HG02678 (cell line): ENCODE measurements at regions not wholly inside any gene's neighbourhood (a gene's known extent, or its start where the extent isn't known, plus 50 kb on each side); places are given as distances from the start of the nearest gene placed in this dataset.

Source experiments
- ATAC-seq: cut with Tn5 transposase; IDR thresholded peaks from one replicate; pipeline ENCODE4 v1.9.1; 2021; ENCODE audit warnings: mild to moderate bottlenecking, moderate library complexity; ENCODE audit not compliant: unreplicated experiment

DNA sequence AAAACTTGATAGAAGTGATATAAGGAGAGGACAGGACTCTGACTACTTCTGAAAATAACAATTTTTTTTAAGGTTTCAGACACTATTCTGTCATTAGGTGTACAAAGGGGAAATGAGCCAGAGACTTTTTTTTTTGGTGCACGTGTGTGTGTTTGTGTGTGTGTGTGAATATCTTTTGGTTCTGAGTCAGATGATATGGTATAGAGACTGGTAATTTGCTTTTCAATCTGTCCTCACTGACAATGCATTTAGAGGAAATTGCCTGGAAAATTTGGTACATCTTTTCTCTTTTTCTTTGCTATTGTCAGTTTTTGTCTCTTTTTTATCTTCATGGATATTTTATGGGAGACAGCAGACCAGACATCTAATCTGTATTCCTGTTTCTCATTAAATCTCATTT, 59.3 kb downstream of the DDIT4L start:
- no peak for ATAC-seq

DNA sequence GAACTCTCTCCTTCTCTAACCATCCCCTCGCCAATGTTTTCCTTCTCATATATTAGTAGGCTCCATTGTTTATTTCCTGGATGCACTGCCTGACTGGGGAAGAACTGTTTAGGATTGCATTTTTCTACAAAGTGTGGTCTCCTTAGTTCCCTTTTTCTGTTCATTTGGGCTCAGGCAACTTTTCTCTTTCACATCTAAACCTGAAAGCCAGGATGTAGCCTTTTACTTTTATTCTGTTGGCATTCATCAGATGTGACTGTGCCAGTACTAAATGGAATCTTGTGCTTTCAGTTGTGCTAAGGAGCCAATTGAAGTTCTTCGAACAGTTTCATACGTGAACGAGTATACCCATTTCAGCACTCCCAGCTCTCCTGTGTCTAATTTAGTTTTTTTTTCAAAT, 59.8 kb downstream of the DDIT4L start:
- ATAC-seq = no peak

DNA sequence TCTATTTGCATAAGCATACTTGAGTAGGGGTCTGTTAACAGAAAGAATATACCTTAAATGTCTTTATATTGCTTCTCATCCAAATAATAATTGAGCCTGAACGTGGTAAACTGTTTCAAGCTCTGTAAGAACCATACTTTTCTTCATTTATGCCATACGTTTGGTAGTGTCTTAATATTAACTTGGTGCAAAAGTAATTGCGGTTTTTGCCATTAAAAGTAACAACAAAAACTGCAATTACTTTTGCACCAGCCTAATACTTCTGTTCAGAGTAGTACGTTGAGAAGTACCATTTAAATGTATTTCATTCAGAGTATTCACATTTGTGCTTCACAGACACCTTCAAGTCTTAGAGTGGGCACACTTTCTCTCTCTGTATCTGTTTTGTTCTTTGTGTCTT, 60.5 kb downstream of the DDIT4L start:
- ATAC-seq = no peak

DNA sequence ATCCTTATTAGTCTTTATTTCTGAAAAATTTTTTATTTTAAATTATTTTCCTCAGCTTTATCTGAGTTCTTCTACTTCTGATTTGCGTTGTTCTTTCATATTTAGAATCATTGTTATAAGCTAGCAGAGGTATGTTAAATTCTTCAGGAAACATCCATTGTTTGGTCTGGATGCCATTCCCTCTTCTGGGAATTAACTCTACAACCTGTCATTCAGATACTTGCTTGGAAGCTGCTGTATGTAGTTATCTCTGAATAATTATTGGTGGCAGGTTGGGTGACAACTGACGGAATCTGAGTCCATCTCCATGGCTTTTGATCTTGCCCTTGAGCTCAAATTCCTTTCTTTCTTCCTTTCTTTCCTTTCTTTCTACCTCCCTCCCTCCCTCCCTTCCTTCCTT, 61.9 kb downstream of the DDIT4L start:
- ATAC-seq = no peak

DNA sequence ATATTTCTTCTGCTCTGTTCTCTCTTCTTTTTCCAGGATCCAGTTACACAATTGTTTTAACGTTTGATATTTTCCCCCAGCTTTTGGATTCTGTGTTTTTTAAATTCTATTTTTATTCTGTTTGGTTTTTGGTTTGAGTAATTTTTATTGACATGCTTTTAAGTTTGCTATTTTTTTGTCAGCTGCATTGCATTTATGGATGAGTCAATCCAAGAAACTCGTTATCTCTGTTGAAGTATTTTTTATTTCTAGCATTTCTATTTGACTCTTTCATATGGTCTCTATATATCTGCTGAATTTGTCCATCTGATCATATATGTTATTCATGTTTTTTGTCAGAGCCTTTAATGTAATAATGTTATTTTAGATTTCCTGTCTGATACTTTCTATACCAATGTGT, 65.6 kb downstream of the DDIT4L start:
- no peak for ATAC-seq

DNA sequence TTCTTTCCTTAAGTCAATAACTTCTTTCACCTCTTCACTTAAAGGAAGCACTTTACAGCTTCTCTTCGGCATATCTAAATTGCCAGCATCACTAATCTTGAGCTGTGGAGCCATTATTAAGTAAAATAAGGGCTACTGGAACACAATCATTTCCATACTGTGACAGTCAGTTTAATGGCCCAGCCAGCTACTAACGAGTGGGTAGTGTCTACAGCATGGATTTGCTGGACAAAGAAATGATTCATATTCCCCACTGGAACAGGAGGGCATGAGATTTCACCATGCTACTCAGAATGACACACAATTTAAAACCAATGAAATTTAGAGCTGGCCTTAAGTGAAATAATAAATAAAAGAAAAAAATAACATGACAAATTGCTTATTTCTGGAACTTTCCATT, 72.1 kb downstream of the DDIT4L start:
- ATAC-seq = no peak

DNA sequence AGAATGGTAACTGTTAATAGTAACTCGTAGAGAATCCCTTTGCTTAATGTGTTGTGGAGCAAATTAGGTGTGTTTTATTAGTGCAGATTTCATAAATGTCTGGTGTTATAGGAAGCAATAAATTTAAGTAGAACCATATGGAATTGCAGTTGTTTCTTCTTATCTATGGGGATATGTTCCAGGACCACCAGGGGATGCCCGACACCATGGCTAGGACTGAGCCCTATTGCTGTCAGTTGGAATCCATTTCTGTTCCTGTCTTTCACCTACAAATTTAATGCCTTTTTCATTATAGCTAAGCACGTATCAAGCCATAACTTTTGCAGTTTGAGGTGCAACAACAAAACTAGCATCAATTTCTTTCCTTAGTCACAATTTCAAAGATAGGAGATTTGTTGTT, 72.5 kb downstream of the DDIT4L start:
- no peak for ATAC-seq

DNA sequence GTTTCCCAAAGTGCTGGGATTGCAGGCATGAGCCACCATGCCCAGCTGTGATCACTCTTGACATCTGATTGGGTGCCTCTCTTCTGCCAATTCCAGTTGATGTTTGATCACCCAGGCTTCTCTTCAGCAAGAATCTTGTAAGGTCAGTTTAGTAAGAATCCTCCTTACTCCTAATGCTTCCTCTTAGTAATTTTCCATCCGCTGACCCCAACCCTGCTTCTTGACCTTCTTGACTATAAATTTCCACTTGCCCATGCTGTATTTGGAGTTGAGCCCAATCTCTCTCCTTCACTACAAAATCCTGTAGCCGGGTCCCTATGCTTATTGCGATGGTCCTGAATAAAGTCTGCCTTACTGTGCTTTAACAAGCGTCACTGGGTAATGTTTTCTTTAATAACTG, 75.4 kb downstream of the DDIT4L start:
- ATAC-seq = no peak

DNA sequence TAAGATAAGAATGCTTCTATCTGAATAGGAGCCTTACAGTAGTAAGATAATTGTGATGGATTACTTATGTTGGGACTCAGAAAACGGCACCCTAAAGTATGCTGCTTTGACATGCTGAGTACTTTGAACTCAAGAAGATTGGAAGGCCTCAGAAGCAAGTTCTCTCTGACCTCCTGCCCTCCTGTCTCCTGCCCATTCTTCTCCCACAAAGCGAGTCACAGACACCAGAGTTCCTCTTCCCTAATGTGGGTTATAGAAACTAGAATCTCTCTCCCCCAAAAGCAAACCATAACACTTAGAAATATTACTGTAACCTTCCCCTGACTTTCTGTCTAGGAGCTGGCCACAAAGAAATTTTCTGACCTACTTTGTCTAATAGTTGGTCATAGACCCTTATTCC, 76.5 kb downstream of the DDIT4L start:
- ATAC-seq = no peak

DNA sequence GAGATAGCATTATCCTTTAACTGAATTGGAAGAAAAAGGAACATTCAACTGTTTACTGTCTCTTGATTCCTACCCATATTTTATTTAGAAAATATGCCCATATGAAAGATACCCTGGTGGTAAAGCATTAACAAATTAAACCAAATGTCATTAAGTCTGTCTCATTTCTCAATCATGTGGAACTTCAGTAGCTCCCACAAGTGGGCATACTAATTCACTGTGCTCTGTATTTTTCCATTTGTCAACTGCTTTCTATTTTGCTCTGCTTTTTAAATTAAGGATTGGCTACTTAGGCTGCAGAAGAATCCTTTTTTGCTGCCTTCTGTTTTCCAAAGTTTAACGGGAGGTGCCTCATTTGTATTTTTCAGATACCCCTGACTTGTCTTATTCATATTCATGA, 77.2 kb downstream of the DDIT4L start:
- no peak for ATAC-seq

DNA sequence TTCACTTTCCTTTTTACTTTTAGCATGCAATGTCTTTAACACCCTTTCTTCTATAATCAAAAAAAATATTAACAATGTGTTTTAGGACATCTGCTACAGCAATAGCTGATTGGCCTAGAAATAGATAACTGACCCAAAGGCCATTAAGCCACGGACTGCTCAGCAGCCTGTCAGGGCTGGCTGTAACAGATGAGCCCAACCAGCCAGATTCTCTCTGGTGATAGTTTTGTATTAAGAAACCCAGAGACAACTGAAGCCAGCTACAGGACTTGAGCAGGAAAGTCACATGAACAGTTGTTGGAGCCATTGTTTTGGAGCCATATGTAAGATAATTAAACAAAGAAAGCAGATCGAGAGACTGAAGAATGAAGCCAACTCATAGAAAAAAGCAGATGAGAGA, 80.3 kb downstream of the DDIT4L start:
- ATAC-seq = no peak

DNA sequence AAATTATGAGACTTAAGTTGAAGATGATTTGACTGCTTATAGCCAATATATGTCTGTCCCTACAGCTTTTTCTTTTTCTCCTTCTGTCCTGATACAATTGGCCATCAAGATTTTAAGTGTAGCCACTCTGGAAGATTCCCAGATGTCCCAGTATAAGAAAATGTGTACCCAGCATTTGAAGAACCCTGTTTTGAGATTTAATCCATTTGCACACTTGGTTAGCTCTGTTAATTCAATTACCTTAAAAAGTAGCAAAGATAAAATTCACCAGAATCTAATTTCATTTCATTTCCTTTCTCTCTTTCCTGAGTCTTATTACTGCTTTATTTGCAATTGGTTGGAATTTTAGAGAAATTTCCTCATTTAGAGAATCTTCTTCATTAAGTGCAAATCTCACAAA, 81.4 kb downstream of the DDIT4L start:
- no peak for ATAC-seq

DNA sequence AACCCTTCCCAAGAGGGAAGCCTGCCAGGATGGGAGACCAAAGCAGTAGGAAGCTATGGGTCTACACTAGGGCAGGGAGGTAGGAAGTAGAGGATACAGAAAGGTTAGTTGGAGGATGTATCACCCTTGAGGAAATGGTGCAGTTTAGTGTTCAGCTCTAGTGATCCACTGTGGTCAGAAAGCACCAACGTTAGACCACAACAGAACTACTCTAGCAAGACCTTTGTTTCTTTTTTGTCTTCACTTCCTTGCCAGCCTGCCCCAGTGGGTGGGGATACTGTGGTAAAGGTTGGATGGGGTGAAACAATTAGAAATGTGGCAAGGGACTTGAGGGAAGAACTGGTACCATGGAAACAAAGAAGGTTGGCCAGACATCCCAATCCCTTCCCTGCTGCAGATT, 83.3 kb downstream of the DDIT4L start:
- ATAC-seq = peak; percentile 99

DNA sequence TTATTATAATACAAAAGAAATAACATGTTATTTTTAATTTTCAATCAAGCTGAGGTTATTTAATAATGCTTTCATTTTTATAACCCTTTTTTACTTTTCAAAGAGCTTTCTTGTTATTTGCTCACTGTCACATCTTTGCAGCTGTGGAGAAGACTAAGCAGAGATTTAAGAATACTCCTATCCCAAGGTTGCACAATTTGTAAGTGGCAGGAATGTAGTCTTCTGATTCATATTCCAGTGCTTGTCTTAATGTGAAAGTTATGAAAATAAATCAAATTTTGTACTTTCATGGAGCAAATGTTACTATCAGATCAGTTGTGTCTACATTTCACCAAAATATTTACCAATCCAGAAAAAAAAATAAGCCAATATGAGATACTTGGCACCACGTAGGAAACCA, 86.6 kb downstream of the DDIT4L start:
- ATAC-seq = no peak

DNA sequence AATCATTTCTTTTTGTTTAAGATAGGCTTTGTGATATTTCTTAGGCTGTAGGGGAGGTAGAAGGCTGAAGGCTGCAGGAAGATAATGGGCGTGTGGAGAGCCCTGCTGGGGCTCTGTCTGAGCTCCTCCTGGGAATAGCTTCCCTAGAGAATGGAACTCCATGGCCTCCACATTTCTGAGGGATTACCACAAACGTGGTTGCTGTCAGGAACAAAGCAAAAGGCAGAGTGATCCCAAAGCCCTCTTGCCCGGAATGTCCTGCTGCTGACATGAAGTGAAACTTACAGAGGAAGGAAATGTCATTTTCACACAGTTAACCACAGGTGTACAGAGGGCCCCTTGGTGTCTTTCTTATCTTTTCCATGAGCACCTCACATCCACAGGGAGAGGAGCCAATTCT, 89.3 kb downstream of the DDIT4L start:
- peak; percentile 62 for ATAC-seq

DNA sequence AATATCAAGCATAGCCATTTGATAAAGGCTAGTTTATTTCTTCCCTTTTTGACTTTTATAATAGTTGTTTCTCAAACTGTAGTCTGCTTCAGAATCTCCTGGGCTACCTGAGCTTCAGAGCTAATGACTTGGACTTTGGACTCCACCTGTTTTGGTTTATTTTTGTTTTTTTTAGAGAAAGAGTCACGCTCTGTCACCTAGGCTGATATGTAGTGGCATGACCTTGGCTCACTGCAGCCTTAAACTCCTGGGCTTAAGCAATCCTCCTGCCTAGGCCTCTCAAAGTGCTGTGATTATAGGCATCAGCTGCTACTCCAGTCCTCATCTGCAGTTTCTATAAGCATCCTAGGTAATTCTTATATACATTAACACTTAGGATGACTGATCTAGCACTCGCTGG, 90.5 kb downstream of the DDIT4L start:
- no peak for ATAC-seq

DNA sequence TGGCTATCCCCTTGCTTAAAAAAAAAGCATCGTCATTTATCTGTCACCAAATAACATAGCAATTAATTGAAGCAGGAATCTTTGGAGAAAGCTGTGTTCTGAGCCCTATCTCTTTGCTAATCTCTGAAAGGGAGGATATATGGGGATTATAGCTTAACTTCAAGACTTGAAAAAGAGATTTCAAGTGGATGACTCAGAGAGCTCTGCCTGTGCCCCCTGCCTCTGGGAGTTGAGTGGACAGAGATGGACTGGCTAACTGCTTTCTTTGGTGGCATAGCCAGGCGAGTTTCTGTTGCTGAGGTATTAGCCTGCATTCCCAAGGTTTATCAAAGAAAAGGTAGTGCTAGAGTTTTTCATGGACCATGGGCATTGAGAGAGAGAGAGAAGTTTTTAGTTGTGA, 91.6 kb downstream of the DDIT4L start:
- no peak for ATAC-seq

DNA sequence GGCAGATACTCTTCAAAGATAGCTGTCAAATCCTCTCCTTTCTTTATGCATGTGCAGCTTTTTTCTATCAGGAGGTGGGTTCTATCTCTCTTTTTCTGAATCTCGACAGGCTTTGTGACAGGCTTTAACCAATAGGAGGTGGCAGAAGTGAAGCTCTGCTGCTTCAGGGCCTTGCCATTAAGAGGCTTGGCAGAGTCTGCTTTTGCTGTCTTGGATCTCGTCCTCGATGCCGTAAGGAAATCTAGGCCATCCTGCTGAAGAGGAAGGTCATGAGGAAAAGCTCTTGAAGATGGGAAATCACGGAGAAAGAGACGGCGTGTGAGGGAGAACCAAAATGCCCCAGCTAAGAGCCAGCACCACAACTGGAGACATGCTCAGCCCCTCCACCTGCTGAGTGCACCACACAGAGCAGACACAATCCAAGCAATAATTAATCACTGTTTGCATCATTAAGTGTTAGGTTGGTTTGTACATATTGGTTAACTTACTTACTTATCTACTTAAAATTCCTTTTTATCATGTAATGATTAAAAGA, 92.2 kb downstream of the DDIT4L start:
- ATAC-seq = no peak

DNA sequence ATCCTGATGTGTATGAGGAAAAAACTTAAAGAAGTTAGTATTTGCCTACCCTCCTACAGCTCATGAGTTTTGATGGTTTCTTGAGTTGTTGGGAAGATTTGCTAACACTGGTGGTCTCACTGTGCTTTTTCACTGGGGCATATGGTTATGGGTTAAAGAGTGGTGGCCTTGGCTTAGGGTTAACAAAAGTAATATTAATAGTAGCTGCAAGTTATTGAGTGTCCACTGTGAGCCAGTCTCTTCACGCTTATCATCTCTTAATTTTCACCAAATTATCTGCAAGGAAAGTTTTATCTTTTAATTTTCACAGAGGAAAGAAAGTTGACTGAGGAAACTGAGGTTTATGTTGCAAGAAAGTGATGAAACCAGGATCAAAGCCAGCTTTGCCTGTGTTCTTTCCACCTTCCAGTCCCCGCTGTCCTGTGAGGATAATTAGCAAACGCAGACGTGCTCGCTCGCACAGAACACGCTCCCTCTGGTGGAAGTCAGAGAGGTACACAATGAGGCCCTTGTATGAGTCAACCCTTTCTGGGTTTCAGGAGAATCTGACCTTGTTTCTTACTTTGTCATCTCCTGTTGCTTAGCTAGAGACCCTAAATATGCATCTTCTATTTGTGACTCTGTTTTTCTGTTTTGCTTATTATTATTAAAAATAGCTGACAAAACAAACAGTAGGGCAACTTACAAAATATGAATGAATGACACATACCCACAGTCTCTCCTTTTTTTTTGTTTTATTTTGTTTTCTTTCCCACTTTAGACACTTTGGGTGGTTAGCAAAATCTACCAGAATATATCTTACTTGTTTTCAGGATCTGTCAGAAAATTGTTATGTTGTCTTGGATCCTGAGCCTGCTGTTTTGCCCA, 94.3 kb downstream of the DDIT4L start:
- peak; percentile 85 for ATAC-seq

DNA sequence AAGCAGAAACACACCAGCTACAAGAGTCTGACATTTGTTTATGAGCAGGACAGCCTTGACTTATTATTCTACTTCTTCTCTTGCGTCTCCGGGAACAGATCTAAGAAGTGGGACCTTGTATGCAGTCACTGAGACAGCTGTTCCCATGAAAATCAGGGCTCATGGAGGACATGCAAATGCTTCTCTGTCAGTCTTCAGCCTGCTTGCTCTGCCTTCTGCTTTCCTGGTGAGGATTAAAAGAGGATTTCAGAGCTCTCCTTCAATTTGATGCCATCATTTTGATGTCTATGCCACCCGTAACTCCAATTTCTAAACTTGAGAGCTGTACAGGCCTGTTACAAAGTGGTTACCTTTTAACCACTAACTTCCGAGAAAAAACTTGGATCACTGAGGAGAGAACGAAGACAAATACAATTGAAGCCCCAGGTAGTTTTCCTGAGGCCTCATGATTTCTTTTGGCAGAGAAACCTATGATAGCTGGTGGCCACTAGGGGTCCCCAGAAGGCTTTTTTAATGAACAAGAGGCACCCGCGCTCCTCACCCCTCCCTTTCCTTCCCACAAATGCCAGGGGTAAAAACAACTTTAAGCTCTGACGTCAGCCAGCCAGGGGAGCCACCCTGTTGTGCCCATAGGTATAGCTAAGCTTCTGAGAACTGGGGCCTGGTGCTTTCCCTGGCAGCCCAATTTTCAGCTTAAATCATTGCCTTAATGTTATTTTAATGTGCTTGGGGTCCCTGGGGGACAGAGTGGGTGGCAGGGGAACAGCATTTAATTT, 97.0 kb downstream of the DDIT4L start:
- peak; percentile 84 for ATAC-seq

DNA sequence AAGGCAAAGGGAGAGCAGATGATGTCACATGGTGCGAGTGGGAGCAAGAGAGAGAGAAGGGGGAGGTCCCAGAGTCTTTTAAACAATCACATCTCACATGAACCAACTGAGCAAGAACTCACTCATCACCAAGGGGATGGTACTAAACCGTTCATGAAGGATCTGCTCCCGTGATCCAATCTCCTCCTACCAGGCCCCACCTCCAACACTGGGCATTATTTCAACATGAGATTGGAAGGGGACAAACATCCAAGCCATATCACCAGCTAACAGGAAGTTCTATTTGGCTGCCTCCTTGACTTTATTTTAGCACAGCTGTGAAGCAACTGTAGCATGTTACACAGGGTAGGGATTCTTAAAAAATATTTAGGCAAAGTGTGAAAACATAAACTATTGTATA, 102.5 kb downstream of the DDIT4L start:
- no peak for ATAC-seq

DNA sequence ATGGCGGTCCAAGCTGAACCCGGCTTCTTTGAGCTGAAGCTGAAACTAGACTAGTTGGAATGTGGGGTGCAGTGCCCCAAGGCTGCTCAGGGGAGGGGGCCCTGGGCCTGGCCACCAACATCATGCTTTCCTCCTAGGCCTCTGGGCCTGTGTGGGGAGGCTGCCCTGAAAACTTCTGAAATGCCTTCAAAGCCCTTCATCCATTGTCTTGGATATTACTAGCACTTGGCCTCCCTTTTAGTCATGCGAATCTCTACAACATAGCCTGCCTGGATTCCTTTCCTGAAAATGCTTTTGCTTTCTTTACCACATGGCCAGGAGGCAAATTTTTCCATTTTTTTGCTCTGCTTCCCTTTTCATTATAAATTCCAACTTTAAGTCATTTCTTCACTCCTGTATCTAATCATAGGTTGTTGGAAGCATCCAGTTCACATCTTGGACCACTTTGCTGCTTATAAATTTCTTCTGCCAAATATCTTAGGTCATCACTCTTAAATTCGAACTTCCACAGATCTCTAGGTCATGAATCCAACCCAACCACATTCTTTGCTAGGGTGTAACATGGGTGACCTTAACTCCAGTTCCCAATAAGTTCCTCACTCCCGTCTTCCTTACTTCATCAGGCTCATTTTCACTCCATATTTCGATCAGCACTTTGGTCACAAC, 103.4 kb downstream of the DDIT4L start:
- no peak for ATAC-seq
